IMR-90 (cell line): ENCODE measurements at regions not wholly inside any gene's neighbourhood (a gene's known extent, or its start where the extent isn't known, plus 50 kb on each side); places are given as distances from the start of the nearest gene placed in this dataset.

ENCODE experiments used
- ATAC-seq: fragments of 200-7000 bp; cut with Tn5 transposase; 2 replicates; pipeline ENCODE4 v1.9.1; 2020; ENCODE audit warnings: low read depth, mild to moderate bottlenecking, moderate library complexity
- BruUV-seq: library from RNA; stranded (reverse); fragments of 400-500 nt; replicated peaks from 2 replicates; lab custom pipeline; 2021; lab: Mats Ljungman, UMichigan
- CTCF ChIA-PET: fragments of 300-600 bp; formaldehyde crosslinking; extraction: SDS; loops from one replicate; lab custom pipeline; 2021; ENCODE audit warnings: antibody characterized with exemption; lab: Yijun Ruan, JAX
- POLR2A ChIA-PET: fragments of 300-600 bp; sonication (Branson Sonifier 250); formaldehyde crosslinking; loops from one replicate; lab custom pipeline; 2022; ENCODE audit warnings: antibody characterized with exemption; ENCODE audit not compliant: unreplicated experiment; lab: Charles Lee
- DNase-seq: peaks from one replicate; pipeline ENCODE4 v3.0.0; 2013
- H2AFZ ChIP-seq: replicated peaks from 2 replicates; pipeline ENCODE3; 2013; ENCODE audit warnings: low read length, mild to moderate bottlenecking; ENCODE audit not compliant: poor library complexity
- H2AK5ac ChIP-seq: 2 replicates; pipeline ENCODE4 v1.6.1; 2013; ENCODE audit warnings: low read depth, low read length, inconsistent platforms
- H2AK9ac ChIP-seq: replicated peaks from 2 replicates; pipeline ENCODE3; 2013; ENCODE audit warnings: mild to moderate bottlenecking, low read depth, low read length, moderate library complexity; ENCODE audit not compliant: poor library complexity
- H2BK120ac ChIP-seq: 2 replicates; pipeline ENCODE4 v1.6.1; 2013; ENCODE audit warnings: low read depth, low read length, inconsistent platforms
- H2BK15ac ChIP-seq: 3 replicates; pipeline ENCODE4 v1.6.1; 2013; ENCODE audit warnings: low read depth, low read length, inconsistent platforms
- H2BK20ac ChIP-seq: 2 replicates; pipeline ENCODE4 v1.6.1; 2013; ENCODE audit warnings: low read depth, mild to moderate bottlenecking, inconsistent platforms, low read length, moderate library complexity
- H2BK5ac ChIP-seq: 2 replicates; pipeline ENCODE4 v1.6.1; 2013; ENCODE audit warnings: mild to moderate bottlenecking, low read depth, low read length, inconsistent platforms; ENCODE audit not compliant: poor library complexity, severe bottlenecking
- H3K14ac ChIP-seq: replicated peaks from 2 replicates; pipeline ENCODE4 v1.6.1; 2013; ENCODE audit warnings: low read depth, low read length, inconsistent platforms
- H3K18ac ChIP-seq: 2 replicates; pipeline ENCODE4 v1.6.1; 2013; ENCODE audit warnings: low read depth, low read length, control low read depth
- H3K23ac ChIP-seq: 2 replicates; pipeline ENCODE4 v1.6.1; 2013; ENCODE audit warnings: low read depth, low read length, inconsistent platforms
- H3K27ac ChIP-seq: 2 replicates; pipeline ENCODE4 v1.5.1; 2013; ENCODE audit warnings: mild to moderate bottlenecking, control low read depth, low read length; ENCODE audit not compliant: insufficient read depth
- H3K27me3 ChIP-seq: 2 replicates; pipeline ENCODE4 v1.6.1; 2013; ENCODE audit warnings: low read length; ENCODE audit not compliant: control insufficient read depth, insufficient read depth
- H3K36me3 ChIP-seq: 2 replicates; pipeline ENCODE4 v1.6.1; 2013; ENCODE audit warnings: low read length, mixed read lengths; ENCODE audit not compliant: control insufficient read depth, insufficient read depth
- H3K4ac ChIP-seq: 2 replicates; pipeline ENCODE4 v1.6.1; 2013; ENCODE audit warnings: low read depth, low read length, inconsistent platforms
- H3K4me1 ChIP-seq: 2 replicates; pipeline ENCODE4 v1.6.1; 2013; ENCODE audit warnings: low read length, mixed read lengths; ENCODE audit not compliant: control insufficient read depth, insufficient read depth
- H3K4me2 ChIP-seq: 2 replicates; pipeline ENCODE4 v1.6.1; 2013; ENCODE audit warnings: low read depth, mild to moderate bottlenecking, control low read depth, low read length, moderate library complexity
- H3K4me3 ChIP-seq: 2 replicates; pipeline ENCODE4 v1.5.1; 2013; ENCODE audit warnings: low read depth, mild to moderate bottlenecking, control low read depth, low read length, moderate library complexity; ENCODE audit not compliant: insufficient read depth
- H3K56ac ChIP-seq: 2 replicates; pipeline ENCODE4 v1.6.1; 2013; ENCODE audit warnings: low read length, inconsistent platforms; ENCODE audit not compliant: insufficient read depth; ENCODE audit errors: extremely low read depth
- H3K79me1 ChIP-seq, 2 experiments: 2 replicates each; pipeline ENCODE4 v1.6.1; 2013; ENCODE audit warnings: low read length in 2 of 2, inconsistent platforms in 1 of 2, low read depth in 1 of 2
- H3K9ac ChIP-seq: 2 replicates; pipeline ENCODE4 v1.6.1; 2013; ENCODE audit warnings: low read depth, low read length, control low read depth
- H3K9me1 ChIP-seq: 2 replicates; pipeline ENCODE4 v1.6.1; 2013; ENCODE audit warnings: low read length, inconsistent platforms; ENCODE audit not compliant: insufficient read depth
- H3K9me3 ChIP-seq: 2 replicates; pipeline ENCODE4 v1.6.1; 2013; ENCODE audit warnings: low read length; ENCODE audit not compliant: control insufficient read depth, insufficient read depth
- H4K20me1 ChIP-seq: 2 replicates; pipeline ENCODE4 v1.6.1; 2013; ENCODE audit warnings: low read length, inconsistent platforms; ENCODE audit not compliant: insufficient read depth
- H4K5ac ChIP-seq: 2 replicates; pipeline ENCODE4 v1.6.1; 2013; ENCODE audit warnings: mild to moderate bottlenecking, low read depth, low read length, control low read depth
- H4K8ac ChIP-seq, 2 experiments: 2 replicates each; pipeline ENCODE4 v1.6.1; 2013; ENCODE audit warnings: low read depth in 2 of 2, low read length in 2 of 2, control low read depth in 1 of 2, inconsistent platforms in 1 of 2
- H4K91ac ChIP-seq: 2 replicates; pipeline ENCODE4 v1.6.1; 2013; ENCODE audit warnings: low read depth, low read length, inconsistent platforms; ENCODE audit not compliant: insufficient read depth
- BHLHE40 ChIP-seq: fragments of 150-350 bp; IDR thresholded peaks from 2 replicates; pipeline ENCODE4 v1.6.1; 2016; ENCODE audit warnings: mild to moderate bottlenecking, low read depth, low read length
- CEBPB ChIP-seq: IDR thresholded peaks from 2 replicates; pipeline ENCODE4 v1.6.1; 2012; ENCODE audit warnings: low read depth, low read length, improper control_type of control experiment
- CHD1 ChIP-seq: IDR thresholded peaks from 2 replicates; pipeline ENCODE4 v1.6.1; 2012; ENCODE audit warnings: low read depth, low read length, improper control_type of control experiment
- CTCF ChIP-seq: conservative IDR thresholded peaks from 2 replicates; pipeline ENCODE4 v1.5.1; 2012; ENCODE audit warnings: mild to moderate bottlenecking, low read depth, low read length, improper control_type of control experiment
- ELK1 ChIP-seq: fragments of 150-350 bp; IDR thresholded peaks from 2 replicates; pipeline ENCODE4 v1.6.1; 2016; ENCODE audit warnings: low read depth, mild to moderate bottlenecking, low read length, moderate library complexity, borderline replicate concordance
- FOS ChIP-seq: fragments of 150-350 bp; IDR thresholded peaks from 2 replicates; pipeline ENCODE4 v1.6.1; 2016; ENCODE audit warnings: low read depth, low read length
- MAFK ChIP-seq: IDR thresholded peaks from 2 replicates; pipeline ENCODE4 v1.6.1; 2012; ENCODE audit warnings: low read depth, low read length, improper control_type of control experiment
- MAZ ChIP-seq: IDR thresholded peaks from 2 replicates; pipeline ENCODE4 v1.6.1; 2012; ENCODE audit warnings: low read depth, mild to moderate bottlenecking, low read length, improper control_type of control experiment, moderate library complexity, borderline replicate concordance
- MXI1 ChIP-seq: IDR thresholded peaks from 2 replicates; pipeline ENCODE4 v1.6.1; 2012; ENCODE audit warnings: low read depth, mild to moderate bottlenecking, low read length, moderate library complexity, borderline replicate concordance
- NFE2L2 ChIP-seq: fragments of 150-350 bp; IDR thresholded peaks from 2 replicates; pipeline ENCODE4 v1.6.1; 2016; ENCODE audit warnings: low read depth, mild to moderate bottlenecking, low read length
- POLR2A ChIP-seq: IDR thresholded peaks from 2 replicates; pipeline ENCODE4 v1.6.1; 2012; ENCODE audit warnings: mild to moderate bottlenecking, low read depth, low read length
- RCOR1 ChIP-seq: IDR thresholded peaks from 2 replicates; pipeline ENCODE4 v1.6.1; 2012; ENCODE audit warnings: mild to moderate bottlenecking, low read length, improper control_type of control experiment; ENCODE audit not compliant: insufficient replicate concordance
- RFX5 ChIP-seq: IDR thresholded peaks from 2 replicates; pipeline ENCODE4 v1.8.0; 2012; ENCODE audit warnings: low read depth, mild to moderate bottlenecking, low read length, moderate library complexity
- SMC3 ChIP-seq: fragments of 150-350 bp; IDR thresholded peaks from 2 replicates; pipeline ENCODE4 v1.6.1; 2016; ENCODE audit warnings: low read depth, mild to moderate bottlenecking, antibody characterized with exemption, low read length, moderate library complexity
- USF2 ChIP-seq: fragments of 150-350 bp; IDR thresholded peaks from 2 replicates; pipeline ENCODE4 v1.6.1; 2017; ENCODE audit warnings: mild to moderate bottlenecking, antibody characterized with exemption, low read length, low read depth
- WGBS, 2 experiments: methylation state at CpG; one replicate each; pipeline versions ENCODE4 v1.1.5 to v1.1.7; 2013; ENCODE audit warnings: missing lambda C conversion rate in 2 of 2; ENCODE audit not compliant: insufficient read length in 1 of 2; ENCODE audit errors: extremely low coverage in 2 of 2; 5-methylcytosine and 5-hydroxymethylcytosine counted together
- dilution Hi-C: fragments of 300-500 bp; cut with HindIII; formaldehyde crosslinking; loops from one replicate; pipeline ENCODE4 v1.14.3; 2018; ENCODE audit warnings: low sequenced_read_pairs; ENCODE audit not compliant: unreplicated experiment
- in situ Hi-C: fragments of 300-500 bp; cut with MboI; formaldehyde crosslinking; loops from 3 replicates; pipeline ENCODE4 v1.14.3; 2019; ENCODE audit warnings: low sequenced_read_pairs, inconsistent platforms, mixed read lengths
- intact Hi-C: fragments of 100-400 bp; cut with micrococcal nuclease; formaldehyde crosslinking; loops from 2 replicates; pipeline ENCODE4 v1.10.0; 2022

- no TSS peak for BruUV-seq
- no peak overlapping the region for H2BK120ac ChIP-seq
- no peak overlapping the region for H3K56ac ChIP-seq
- H3K4me2 ChIP-seq: no peak overlapping the region
- no peak overlapping the region for H2AFZ ChIP-seq
- no peak overlapping the region for H4K91ac ChIP-seq
- in situ Hi-C loops (no loop called here), intact Hi-C loops (no loop called here), dilution Hi-C loops (no loop called here)
- H2AK5ac ChIP-seq: no peak overlapping the region
- WGBS, 2 experiments: no CpG with 5 or more reads among the region's 4 CpGs
- H3K36me3 ChIP-seq: no peaks in the 10 kb centered on the region
- ChIA-PET CTCF (no interaction called here), POLR2A (no interaction called here)
- ATAC-seq (no peak), DNase-seq (no peak)
- no peak overlapping the region for H3K18ac ChIP-seq
- no peak overlapping the region for H4K5ac ChIP-seq
- no peak overlapping the region for H2BK20ac ChIP-seq
- TF ChIP-seq BHLHE40: no peak
- TF ChIP-seq CEBPB: no peak
- no peak for TF ChIP-seq MAFK
- TF ChIP-seq FOS: no peak
- TF ChIP-seq MXI1: no peak
- TF ChIP-seq SMC3: no peak
- no peak for TF ChIP-seq CTCF
- TF ChIP-seq RFX5: no peak
- TF ChIP-seq NFE2L2: no peak
- TF ChIP-seq USF2: no peak
- no peak for TF ChIP-seq ELK1
- no peak for TF ChIP-seq POLR2A
- TF ChIP-seq CHD1: no peak
- no peak for TF ChIP-seq RCOR1
- no peak for TF ChIP-seq MAZ
- H4K8ac ChIP-seq: no peak overlapping the region
- no peak overlapping the region for H3K4ac ChIP-seq
- no peak overlapping the region for H3K9ac ChIP-seq
- no peaks in the 10 kb centered on the region for H3K9me1 ChIP-seq
- H3K9me3 ChIP-seq: no peaks in the 10 kb centered on the region
- no peaks in the 10 kb centered on the region for H4K20me1 ChIP-seq
- H3K4me3 ChIP-seq: no peak overlapping the region
- H3K79me1 ChIP-seq: no peaks in the 10 kb centered on the region
- no peak overlapping the region for H2BK5ac ChIP-seq
- no peak overlapping the region for H3K14ac ChIP-seq
- no peak overlapping the region for H2AK9ac ChIP-seq
- no peaks in the 10 kb centered on the region for H3K27me3 ChIP-seq
- H3K23ac ChIP-seq: no peak overlapping the region
- H3K4me1 ChIP-seq: no peaks in the 10 kb centered on the region
- H2BK15ac ChIP-seq: no peak overlapping the region
- H3K27ac ChIP-seq: no peak overlapping the region
Observed at GRCh38 chr3:103227651-103228050, 792.8 kb downstream of the ZPLD1 start.
